Right lobe of liver (tissue), 4 donors: ENCODE measurements at regions not wholly inside any gene's neighbourhood (a gene's known extent, or its start where the extent isn't known, plus 50 kb on each side); places are given as distances from the start of the nearest gene placed in this dataset.

Source experiments
- CTCF ChIP-seq, 4 donors: fragments of 200-600 bp in 3 of 4; fragments of 450-650 bp in 1 of 4; IDR thresholded peaks; one replicate each; pipeline versions ENCODE4 v1.5.1 to v1.8.0; 2016 to 2022; ENCODE audit warnings: antibody characterized with exemption in 4 of 4, mild to moderate bottlenecking in 2 of 4
- POLR2A ChIP-seq: fragments of 450-650 bp; IDR thresholded peaks from one replicate; pipeline ENCODE4 v1.6.1; 2017; ENCODE audit warnings: antibody characterized with exemption, mild to moderate bottlenecking
- donor health status: DM: no; HTN: no; CAD: no.
- donor health status: DM: no; HTN: no; CAD: no.
- donor health status: DM: no; HTN: yes; CAD: no.

DNA sequence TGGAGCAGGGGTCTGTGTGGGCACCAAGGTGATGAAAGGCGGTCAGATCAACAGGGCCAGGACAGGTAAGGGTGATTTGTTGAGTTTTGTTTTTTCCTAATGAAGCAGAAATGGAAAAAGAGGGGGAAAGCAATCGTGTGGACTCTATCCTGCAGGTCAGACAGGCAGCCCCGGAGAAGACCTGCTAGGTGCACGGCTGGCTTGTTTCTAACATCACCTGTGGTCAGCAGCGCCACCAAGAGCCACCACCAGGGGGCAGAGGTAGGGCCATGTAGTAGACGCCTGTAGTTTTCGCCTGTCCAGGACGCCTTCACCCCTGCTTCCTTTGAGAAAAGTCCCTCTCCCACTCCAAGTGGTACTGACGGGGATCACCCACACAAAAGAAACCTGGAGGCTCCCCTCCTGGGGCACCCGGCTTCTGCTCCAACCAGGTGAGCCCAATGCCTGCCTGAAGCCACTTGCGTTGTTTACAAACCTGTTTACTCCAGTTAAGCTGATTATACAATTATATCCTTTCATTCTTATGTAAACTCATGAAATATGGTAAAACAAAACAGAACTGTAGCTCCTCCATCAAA is 54.2 kb upstream of the SEC14L1 start:
- TF ChIP-seq POLR2A (no peak), CTCF (IDR thresholded peaks at IDR 0.05) (peak; percentile 89 to 95 (median 91))
